ENCODE measurements at regions not wholly inside any gene's neighbourhood (a gene's known extent, or its start where the extent isn't known, plus 50 kb on each side); places are given as distances from the start of the nearest gene placed in this dataset.

GRCh38 chr18:78410094-78410786, 569.4 kb upstream of the SALL3 start:
- no peak for DNase-seq
- Histone ChIP-seq H3K27me3 (no peaks in the 10 kb centered on the region), H3K27ac (no peak overlapping the region), H3K9me3 (no peaks in the 10 kb centered on the region), H3K4me3 (no peak overlapping the region), H3K36me3 (no peaks in the 10 kb centered on the region), H3K4me1 (no peaks in the 10 kb centered on the region)
- TF ChIP-seq POLR2AphosphoS5 (IDR thresholded peaks at IDR 0.05) (no peak), POLR2A (IDR thresholded peaks at IDR 0.05) (no peak), EP300 (IDR thresholded peaks at IDR 0.05) (no peak)
- TF ChIP-seq, protein P1, sequence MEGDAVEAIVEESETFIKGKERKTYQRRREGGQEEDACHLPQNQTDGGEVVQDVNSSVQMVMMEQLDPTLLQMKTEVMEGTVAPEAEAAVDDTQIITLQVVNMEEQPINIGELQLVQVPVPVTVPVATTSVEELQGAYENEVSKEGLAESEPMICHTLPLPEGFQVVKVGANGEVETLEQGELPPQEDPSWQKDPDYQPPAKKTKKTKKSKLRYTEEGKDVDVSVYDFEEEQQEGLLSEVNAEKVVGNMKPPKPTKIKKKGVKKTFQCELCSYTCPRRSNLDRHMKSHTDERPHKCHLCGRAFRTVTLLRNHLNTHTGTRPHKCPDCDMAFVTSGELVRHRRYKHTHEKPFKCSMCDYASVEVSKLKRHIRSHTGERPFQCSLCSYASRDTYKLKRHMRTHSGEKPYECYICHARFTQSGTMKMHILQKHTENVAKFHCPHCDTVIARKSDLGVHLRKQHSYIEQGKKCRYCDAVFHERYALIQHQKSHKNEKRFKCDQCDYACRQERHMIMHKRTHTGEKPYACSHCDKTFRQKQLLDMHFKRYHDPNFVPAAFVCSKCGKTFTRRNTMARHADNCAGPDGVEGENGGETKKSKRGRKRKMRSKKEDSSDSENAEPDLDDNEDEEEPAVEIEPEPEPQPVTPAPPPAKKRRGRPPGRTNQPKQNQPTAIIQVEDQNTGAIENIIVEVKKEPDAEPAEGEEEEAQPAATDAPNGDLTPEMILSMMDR (IDR thresholded peaks at IDR 0.05) = no peak
- WGBS, 2 donors = 85 to 91% methylated on average over 13 of the region's 13 CpGs
- intact Hi-C loops (cut with DNase I) = no loop called here

- H3K27me3 ChIP-seq = no peaks in the 10 kb centered on the region
- no peak overlapping the region for H3K27ac ChIP-seq
- no peak for DNase-seq
- H3K9me3 ChIP-seq = no peaks in the 10 kb centered on the region
- H3K4me1 ChIP-seq = no peaks in the 10 kb centered on the region
- H3K36me3 ChIP-seq = no peaks in the 10 kb centered on the region
- no peak for TF ChIP-seq EP300 (IDR thresholded peaks at IDR 0.05)
- no peak for TF ChIP-seq POLR2A (IDR thresholded peaks at IDR 0.05)
- TF ChIP-seq, protein P1 (IDR thresholded peaks at IDR 0.05) = no peak
- no peak overlapping the region for H3K4me3 ChIP-seq
- intact Hi-C loops (cut with DNase I) = no loop called here
- WGBS, 2 donors = 83 to 90% methylated on average over 6 of the region's 6 CpGs
These were observed 568.1 kb upstream of the SALL3 start for GRCh38 chr18:78411539-78411938.

- no peak for TF ChIP-seq EP300 (IDR thresholded peaks at IDR 0.05)
- TF ChIP-seq POLR2AphosphoS5 (IDR thresholded peaks at IDR 0.05) = no peak
- TF ChIP-seq POLR2A (IDR thresholded peaks at IDR 0.05) = no peak
- TF ChIP-seq, protein P1 (IDR thresholded peaks at IDR 0.05) = no peak
- WGBS, 2 donors = 75 to 87% methylated on average over 2 of the region's 2 CpGs
These were observed 565.3 kb upstream of the SALL3 start for GRCh38 chr18:78414302-78414701.

GRCh38 chr18:78416853-78417252, 562.8 kb upstream of the SALL3 start:
- Histone ChIP-seq H3K4me1 (no peaks in the 10 kb centered on the region), H3K9me3 (no peaks in the 10 kb centered on the region), H3K36me3 (no peaks in the 10 kb centered on the region), H3K27ac (no peak overlapping the region), H3K27me3 (no peaks in the 10 kb centered on the region), H3K4me3 (no peak overlapping the region)
- intact Hi-C loops (cut with DNase I) = no loop called here
- DNase-seq = no peak
- TF ChIP-seq POLR2A (IDR thresholded peaks at IDR 0.05) (no peak), EP300 (IDR thresholded peaks at IDR 0.05) (no peak), POLR2AphosphoS5 (IDR thresholded peaks at IDR 0.05) (no peak)
- TF ChIP-seq, protein P1 (IDR thresholded peaks at IDR 0.05) = no peak
- WGBS, 2 donors = 96 to 97% methylated on average over 5 of the region's 5 CpGs

More at GRCh38 chr18:78414302-78414701, 565.3 kb upstream of the SALL3 start:
- Histone ChIP-seq H3K27ac (no peak overlapping the region), H3K27me3 (no peaks in the 10 kb centered on the region), H3K4me3 (no peak overlapping the region), H3K9me3 (no peaks in the 10 kb centered on the region), H3K36me3 (no peaks in the 10 kb centered on the region), H3K4me1 (no peaks in the 10 kb centered on the region)
- DNase-seq = no peak
- intact Hi-C loops (cut with DNase I) = no loop called here

- no peak for DNase-seq
- H3K4me3 ChIP-seq = no peak overlapping the region
- WGBS, 2 donors = 55 to 76% methylated on average over 7 of the region's 7 CpGs
- H3K4me1 ChIP-seq = no peaks in the 10 kb centered on the region
- intact Hi-C loops (cut with DNase I) = no loop called here
- H3K27me3 ChIP-seq = no peaks in the 10 kb centered on the region
- H3K27ac ChIP-seq = no peak overlapping the region
- no peaks in the 10 kb centered on the region for H3K9me3 ChIP-seq
- TF ChIP-seq EP300 (IDR thresholded peaks at IDR 0.05) (no peak), POLR2AphosphoS5 (IDR thresholded peaks at IDR 0.05) (no peak), POLR2A (IDR thresholded peaks at IDR 0.05) (no peak)
- TF ChIP-seq, protein P1 (IDR thresholded peaks at IDR 0.05) = no peak
- H3K36me3 ChIP-seq = no peaks in the 10 kb centered on the region
These were observed 561.2 kb upstream of the SALL3 start for GRCh38 chr18:78418379-78418778.

Data from sigmoid colon (tissue), 6 donors.